Endothelial cell of umbilical vein (primary cell): ENCODE measurements at regions not wholly inside any gene's neighbourhood (a gene's known extent, or its start where the extent isn't known, plus 50 kb on each side); places are given as distances from the start of the nearest gene placed in this dataset.

Experiments
- BruUV-seq: library from RNA; stranded (reverse); fragments of 400-500 nt; replicated peaks from 2 replicates; lab custom pipeline; 2021; lab: Mats Ljungman, UMichigan
- CTCF ChIA-PET: fragments of 300-600, 350-600 bp; sonication (Branson Sonifier 250); formaldehyde crosslinking; loops from one replicate; lab custom pipeline; 2021; ENCODE audit warnings: antibody characterized with exemption, inconsistent platforms; lab: Charles Lee
- POLR2A ChIA-PET: fragments of 300-600, 350-600 bp; sonication (Branson Sonifier 250); formaldehyde crosslinking; loops from one replicate; lab custom pipeline; 2021; ENCODE audit warnings: antibody characterized with exemption, inconsistent platforms; lab: Charles Lee
- DNase-seq: peaks from one replicate; pipeline ENCODE4 v3.0.0-alpha.2; 2011; ENCODE audit warnings: low read depth, low spot score
- FAIRE-seq: peaks from 2 replicates; lab custom pipeline; 2011; peaks lifted over from hg19 to GRCh38; lab: Jason Lieb, UNC
- H2AFZ ChIP-seq: 2 replicates; pipeline ENCODE4 v1.6.0; 2012; ENCODE audit warnings: low read depth, low read length, control low read depth, inconsistent platforms
- H3K27ac ChIP-seq: 2 replicates; pipeline ENCODE4 v1.5.1; 2011; ENCODE audit warnings: low read depth, mild to moderate bottlenecking, control low read depth, low read length, moderate library complexity; ENCODE audit not compliant: insufficient read depth
- H3K27me3 ChIP-seq, 2 experiments: 2 replicates each; pipeline versions ENCODE4 v1.6.0 to v1.6.1; 2011; ENCODE audit warnings: low read length in 2 of 2, mixed read lengths in 1 of 2; ENCODE audit not compliant: control insufficient read depth in 2 of 2, insufficient read depth in 2 of 2
- H3K36me3 ChIP-seq, 2 experiments: 2 replicates in 1 of 2; 3 replicates in 1 of 2; pipeline ENCODE4 v1.5.1; 2011; ENCODE audit warnings: low read length in 2 of 2, mild to moderate bottlenecking in 1 of 2, moderate library complexity in 1 of 2; ENCODE audit not compliant: control insufficient read depth in 2 of 2, insufficient read depth in 2 of 2; ENCODE audit errors: extremely low read depth in 1 of 2
- H3K4me1 ChIP-seq: 3 replicates; pipeline ENCODE4 v1.5.1; 2011; ENCODE audit warnings: mild to moderate bottlenecking, low read length; ENCODE audit not compliant: control insufficient read depth, insufficient read depth; ENCODE audit errors: extremely low read depth
- H3K4me2 ChIP-seq: 2 replicates; pipeline ENCODE4 v1.6.1; 2011; ENCODE audit warnings: low read length, control low read depth, mixed read lengths; ENCODE audit not compliant: insufficient read depth
- H3K4me3 ChIP-seq, 3 experiments: fragments of 200-600 bp in 1 of 3; sonication (generic), shearing (Covaris generic) in 1 of 3; replicated peaks in 1 of 3; 2 replicates each; pipeline ENCODE4 v1.5.1; 2011 to 2016; ENCODE audit warnings: control low read depth in 3 of 3, low read length in 3 of 3, mild to moderate bottlenecking in 2 of 3, inconsistent platforms in 1 of 3, low read depth in 1 of 3, moderate library complexity in 1 of 3; ENCODE audit not compliant: insufficient read depth in 1 of 3
- H3K79me2 ChIP-seq: 2 replicates; pipeline ENCODE4 v1.6.0; 2012; ENCODE audit warnings: low read length, inconsistent platforms; ENCODE audit not compliant: control insufficient read depth, insufficient read depth
- H3K9ac ChIP-seq: replicated peaks from 2 replicates; pipeline ENCODE3; 2011; ENCODE audit warnings: low read length, control low read depth; ENCODE audit not compliant: insufficient read depth; ENCODE audit errors: extremely low read depth
- H3K9me1 ChIP-seq: replicated peaks from 3 replicates; pipeline ENCODE4 v1.6.0; 2011; ENCODE audit warnings: mild to moderate bottlenecking, low read length; ENCODE audit not compliant: control insufficient read depth, insufficient read depth; ENCODE audit errors: extremely low read depth
- H3K9me3 ChIP-seq: replicated peaks from 2 replicates; pipeline ENCODE4 v1.5.1; 2012; ENCODE audit warnings: low read length, inconsistent platforms; ENCODE audit not compliant: control insufficient read depth, insufficient read depth
- H4K20me1 ChIP-seq: replicated peaks from 2 replicates; pipeline ENCODE3; 2011; ENCODE audit warnings: mild to moderate bottlenecking, low read length; ENCODE audit not compliant: control insufficient read depth, insufficient read depth; ENCODE audit errors: extremely low read depth
- CTCF ChIP-seq, 2 donors: IDR thresholded peaks; 1 replicate in 1 of 2; 2 replicates in 1 of 2; pipeline ENCODE4 v1.5.1; 2011; ENCODE audit warnings: low read length in 2 of 2, mild to moderate bottlenecking in 2 of 2, moderate library complexity in 2 of 2, control low read depth in 1 of 2, inconsistent platforms in 1 of 2, low read depth in 1 of 2; ENCODE audit not compliant: insufficient read depth in 1 of 2; ENCODE audit errors: extremely low read depth in 1 of 2
- EZH2 ChIP-seq: IDR thresholded peaks from 2 replicates; pipeline ENCODE4 v1.6.1; 2012; ENCODE audit warnings: borderline replicate concordance, low read depth, mild to moderate bottlenecking, moderate library complexity, low read length, inconsistent platforms; ENCODE audit not compliant: severe bottlenecking
- FOS ChIP-seq: IDR thresholded peaks from 2 replicates; pipeline ENCODE4 v1.6.1; 2011; ENCODE audit warnings: mild to moderate bottlenecking, low read length, moderate library complexity, borderline replicate concordance; ENCODE audit not compliant: insufficient read depth
- JUN ChIP-seq: IDR thresholded peaks from 2 replicates; pipeline ENCODE4 v1.6.1; 2011; ENCODE audit warnings: borderline replicate concordance, low read depth; ENCODE audit not compliant: insufficient read length, insufficient read depth
- MAX ChIP-seq: IDR thresholded peaks from 2 replicates; pipeline ENCODE4 v1.6.1; 2011; ENCODE audit not compliant: insufficient read depth, insufficient read length
- POLR2A ChIP-seq: IDR thresholded peaks from 2 replicates; pipeline ENCODE4 v1.6.1; 2012; ENCODE audit warnings: low read depth, mild to moderate bottlenecking, control low read depth, low read length
- POLR2AphosphoS5 ChIP-seq: IDR thresholded peaks from 2 replicates; pipeline ENCODE4 v1.6.1; 2012; ENCODE audit warnings: low read depth, mild to moderate bottlenecking, control low read depth, low read length, moderate library complexity; ENCODE audit not compliant: insufficient read depth
- dilution Hi-C: fragments of 300-500 bp; cut with MboI; formaldehyde crosslinking; loops from one replicate; pipeline ENCODE4 v1.15.0; 2019; ENCODE audit warnings: low sequenced_read_pairs; ENCODE audit not compliant: extremely low pct_ligation_motif_present
- intact Hi-C: fragments of 100-400 bp; cut with micrococcal nuclease; formaldehyde crosslinking; loops from one replicate; pipeline ENCODE4 v1.10.0; 2022

- DNase-seq: no peak
- Histone ChIP-seq H3K79me2 (no peaks in the 10 kb centered on the region), H3K9me1 (no peaks in the 10 kb centered on the region), H2AFZ (no peak overlapping the region), H3K4me1 (no peaks in the 10 kb centered on the region), H3K4me2 (no peak overlapping the region), H3K4me3 (no peak overlapping the region), H3K36me3 (no peaks in the 10 kb centered on the region), H3K27ac (no peak overlapping the region), H3K9ac (no peak overlapping the region), H3K9me3 (no peaks in the 10 kb centered on the region), H4K20me1 (no peaks in the 10 kb centered on the region), H3K27me3 (no peaks in the 10 kb centered on the region)
- TF ChIP-seq FOS (no peak), JUN (no peak), EZH2 (no peak), POLR2AphosphoS5 (no peak), POLR2A (no peak), CTCF (IDR thresholded peaks at IDR 0.05; ENCODE audit: extremely low read depth in 1 of 2, insufficient read depth in 1 of 2, low read depth in 1 of 2, low read length in 2 of 2) (no peak), MAX (no peak)
- CTCF ChIA-PET: no interaction called here
- POLR2A ChIA-PET: no interaction called here
- intact Hi-C loops: no loop called here
- BruUV-seq: no TSS peak
- FAIRE-seq: no peak
- dilution Hi-C loops: no loop called here
Observed at GRCh38 chr11:70502677-70503467, 104.5 kb downstream of the CTTN start.
